ENCODE measurements at regions not wholly inside any gene's neighbourhood (a gene's known extent, or its start where the extent isn't known, plus 50 kb on each side); places are given as distances from the start of the nearest gene placed in this dataset.

DNA sequence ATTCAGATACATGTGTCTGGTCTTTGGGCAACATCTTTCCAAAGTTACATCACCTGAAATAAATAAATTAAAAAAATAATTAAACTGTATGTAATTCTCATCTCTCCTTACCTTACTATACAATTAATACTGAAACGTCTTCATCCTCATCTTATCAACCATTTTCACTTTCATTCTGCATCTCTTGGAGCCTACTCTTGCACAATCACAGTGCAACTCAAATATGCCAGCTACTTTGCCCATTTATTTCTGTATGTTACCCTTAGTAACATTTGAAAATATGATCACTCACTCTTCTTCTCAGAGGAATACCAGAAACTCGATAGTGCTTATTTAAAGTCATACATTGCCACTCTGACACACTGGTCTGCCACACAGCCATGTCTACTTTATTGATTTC is 1357.1 kb upstream of the CADM2 start:
- TF ChIP-seq ZFP30 (CRISPR knock-in tag; IDR thresholded peaks at IDR 0.05) (no peak), ZFP3 (CRISPR knock-in tag; IDR thresholded peaks at IDR 0.05) (no peak), ISL1 (CRISPR knock-in tag; IDR thresholded peaks at IDR 0.05) (no peak), PPARA (CRISPR knock-in tag; IDR thresholded peaks at IDR 0.05; ENCODE audit: borderline replicate concordance) (no peak), ESRRG (CRISPR knock-in tag; IDR thresholded peaks at IDR 0.05) (no peak)
- TF ChIP-seq, protein P1, sequence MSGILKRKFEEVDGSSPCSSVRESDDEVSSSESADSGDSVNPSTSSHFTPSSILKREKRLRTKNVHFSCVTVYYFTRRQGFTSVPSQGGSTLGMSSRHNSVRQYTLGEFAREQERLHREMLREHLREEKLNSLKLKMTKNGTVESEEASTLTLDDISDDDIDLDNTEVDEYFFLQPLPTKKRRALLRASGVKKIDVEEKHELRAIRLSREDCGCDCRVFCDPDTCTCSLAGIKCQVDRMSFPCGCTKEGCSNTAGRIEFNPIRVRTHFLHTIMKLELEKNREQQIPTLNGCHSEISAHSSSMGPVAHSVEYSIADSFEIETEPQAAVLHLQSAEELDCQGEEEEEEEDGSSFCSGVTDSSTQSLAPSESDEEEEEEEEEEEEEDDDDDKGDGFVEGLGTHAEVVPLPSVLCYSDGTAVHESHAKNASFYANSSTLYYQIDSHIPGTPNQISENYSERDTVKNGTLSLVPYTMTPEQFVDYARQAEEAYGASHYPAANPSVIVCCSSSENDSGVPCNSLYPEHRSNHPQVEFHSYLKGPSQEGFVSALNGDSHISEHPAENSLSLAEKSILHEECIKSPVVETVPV (CRISPR knock-in tag; IDR thresholded peaks at IDR 0.05): no peak
- TF ChIP-seq, protein P2, sequence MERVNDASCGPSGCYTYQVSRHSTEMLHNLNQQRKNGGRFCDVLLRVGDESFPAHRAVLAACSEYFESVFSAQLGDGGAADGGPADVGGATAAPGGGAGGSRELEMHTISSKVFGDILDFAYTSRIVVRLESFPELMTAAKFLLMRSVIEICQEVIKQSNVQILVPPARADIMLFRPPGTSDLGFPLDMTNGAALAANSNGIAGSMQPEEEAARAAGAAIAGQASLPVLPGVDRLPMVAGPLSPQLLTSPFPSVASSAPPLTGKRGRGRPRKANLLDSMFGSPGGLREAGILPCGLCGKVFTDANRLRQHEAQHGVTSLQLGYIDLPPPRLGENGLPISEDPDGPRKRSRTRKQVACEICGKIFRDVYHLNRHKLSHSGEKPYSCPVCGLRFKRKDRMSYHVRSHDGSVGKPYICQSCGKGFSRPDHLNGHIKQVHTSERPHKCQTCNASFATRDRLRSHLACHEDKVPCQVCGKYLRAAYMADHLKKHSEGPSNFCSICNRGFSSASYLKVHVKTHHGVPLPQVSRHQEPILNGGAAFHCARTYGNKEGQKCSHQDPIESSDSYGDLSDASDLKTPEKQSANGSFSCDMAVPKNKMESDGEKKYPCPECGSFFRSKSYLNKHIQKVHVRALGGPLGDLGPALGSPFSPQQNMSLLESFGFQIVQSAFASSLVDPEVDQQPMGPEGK (CRISPR knock-in tag; IDR thresholded peaks at IDR 0.05; ENCODE audit: borderline replicate concordance): no peak
- TF ChIP-seq, protein P3, sequence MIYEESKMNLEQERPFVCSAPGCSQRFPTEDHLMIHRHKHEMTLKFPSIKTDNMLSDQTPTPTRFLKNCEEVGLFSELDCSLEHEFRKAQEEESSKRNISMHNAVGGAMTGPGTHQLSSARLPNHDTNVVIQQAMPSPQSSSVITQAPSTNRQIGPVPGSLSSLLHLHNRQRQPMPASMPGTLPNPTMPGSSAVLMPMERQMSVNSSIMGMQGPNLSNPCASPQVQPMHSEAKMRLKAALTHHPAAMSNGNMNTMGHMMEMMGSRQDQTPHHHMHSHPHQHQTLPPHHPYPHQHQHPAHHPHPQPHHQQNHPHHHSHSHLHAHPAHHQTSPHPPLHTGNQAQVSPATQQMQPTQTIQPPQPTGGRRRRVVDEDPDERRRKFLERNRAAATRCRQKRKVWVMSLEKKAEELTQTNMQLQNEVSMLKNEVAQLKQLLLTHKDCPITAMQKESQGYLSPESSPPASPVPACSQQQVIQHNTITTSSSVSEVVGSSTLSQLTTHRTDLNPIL (CRISPR knock-in tag; IDR thresholded peaks at IDR 0.05; ENCODE audit: low read depth): no peak
